GM12878 (cell line): ENCODE measurements at regions not wholly inside any gene's neighbourhood (a gene's known extent, or its start where the extent isn't known, plus 50 kb on each side); places are given as distances from the start of the nearest gene placed in this dataset.

Source experiments
- ATAC-seq: fragments of 200-7000 bp; cut with Tn5 transposase; 3 replicates; pipeline ENCODE4 v1.9.1; 2020; ENCODE audit warnings: mild to moderate bottlenecking, moderate library complexity
- BruUV-seq: library from RNA; stranded (reverse); fragments of 400-500 nt; replicated peaks from 2 replicates; lab custom pipeline; 2021; lab: Mats Ljungman, UMichigan
- CTCF ChIA-PET: fragments of 300-600 bp; sonication (Branson Sonifier 250); formaldehyde crosslinking; extraction: SDS; loops from one replicate; lab custom pipeline; 2021; ENCODE audit warnings: inconsistent platforms; lab: Yijun Ruan, JAX
- POLR2A ChIA-PET: fragments of 350-600 bp; formaldehyde crosslinking; extraction: SDS; loops from one replicate; lab custom pipeline; 2021; ENCODE audit warnings: inconsistent platforms; lab: Charles Lee
- RAD21 ChIA-PET: fragments of 300-600 bp; sonication (Branson Sonifier 250); formaldehyde crosslinking; loops from one replicate; lab custom pipeline; 2023; ENCODE audit warnings: antibody characterized with exemption; ENCODE audit not compliant: unreplicated experiment; lab: Charles Lee
- SMC1A ChIA-PET: fragments of 300-600 bp; sonication (Branson Sonifier 250); formaldehyde crosslinking; loops from one replicate; lab custom pipeline; 2023; ENCODE audit not compliant: unreplicated experiment, uncharacterized antibody; lab: Charles Lee
- DNase-seq: peaks from one replicate; pipeline ENCODE4 v3.0.0-alpha.2; 2011; ENCODE audit warnings: low read depth, low spot score
- FAIRE-seq: peaks from 3 replicates; lab custom pipeline; 2011; peaks lifted over from hg19 to GRCh38; lab: Jason Lieb, UNC
- H2AFZ ChIP-seq: 2 replicates; pipeline ENCODE4 v1.6.0; 2011; ENCODE audit warnings: low read depth, low read length, control low read depth; ENCODE audit not compliant: control insufficient read depth
- H3K27ac ChIP-seq: 2 replicates; pipeline ENCODE4 v1.5.1; 2011; ENCODE audit warnings: control low read depth; ENCODE audit not compliant: control insufficient read depth, insufficient read depth
- H3K27me3 ChIP-seq, 2 experiments: replicated peaks in 1 of 2; 2 replicates each; pipeline versions ENCODE4 v1.6.0 to v1.6.1; 2011; ENCODE audit warnings: low read length in 1 of 2; ENCODE audit not compliant: control insufficient read depth in 2 of 2, insufficient read depth in 2 of 2
- H3K36me3 ChIP-seq, 2 experiments: 2 replicates each; pipeline ENCODE4 v1.5.1; 2011; ENCODE audit warnings: low read length in 1 of 2; ENCODE audit not compliant: control insufficient read depth in 2 of 2, insufficient read depth in 2 of 2
- H3K4me1 ChIP-seq: 2 replicates; pipeline ENCODE4 v1.6.1; 2011; ENCODE audit warnings: mild to moderate bottlenecking, low read length, moderate library complexity, mixed read lengths; ENCODE audit not compliant: control insufficient read depth, insufficient read depth
- H3K4me2 ChIP-seq: 2 replicates; pipeline ENCODE4 v1.6.0; 2011; ENCODE audit warnings: control low read depth; ENCODE audit not compliant: control insufficient read depth, insufficient read depth
- H3K4me3 ChIP-seq: fragments of 200-600 bp; sonication (generic); 2 replicates; pipeline ENCODE4 v1.5.1; 2016
- H3K79me2 ChIP-seq: 2 replicates; pipeline ENCODE4 v1.6.0; 2011; ENCODE audit warnings: low read length; ENCODE audit not compliant: control insufficient read depth, insufficient read depth
- H3K9ac ChIP-seq: 2 replicates; pipeline ENCODE4 v1.8.0; 2011; ENCODE audit warnings: low read length, control low read depth, mixed read lengths; ENCODE audit not compliant: control insufficient read depth, insufficient read depth
- H3K9me3 ChIP-seq: replicated peaks from 3 replicates; pipeline ENCODE4 v1.5.1; 2011; ENCODE audit warnings: mild to moderate bottlenecking, low read length; ENCODE audit not compliant: control insufficient read depth, insufficient read depth
- H4K20me1 ChIP-seq: 2 replicates; pipeline ENCODE4 v1.6.0; 2011; ENCODE audit not compliant: control insufficient read depth, insufficient read depth
- CUX1 ChIP-seq: IDR thresholded peaks from 2 replicates; pipeline ENCODE4 v1.6.1; 2012; ENCODE audit warnings: improper control_type of control experiment, low read depth, low read length; ENCODE audit not compliant: insufficient replicate concordance
- DPF2 ChIP-seq: fragments of 450-650 bp; IDR thresholded peaks from 2 replicates; pipeline ENCODE4 v1.6.1; 2017; ENCODE audit warnings: mild to moderate bottlenecking
- GATAD2B ChIP-seq: fragments of 450-650 bp; conservative IDR thresholded peaks from 2 replicates; pipeline ENCODE4 v1.6.1; 2017; ENCODE audit warnings: low read depth, mild to moderate bottlenecking, moderate library complexity
- IKZF2 ChIP-seq, 2 experiments: fragments of 450-650 bp; IDR thresholded peaks; 2 replicates each; pipeline ENCODE4 v1.6.1; 2017; ENCODE audit warnings: mild to moderate bottlenecking in 2 of 2, moderate library complexity in 2 of 2
- IRF3 ChIP-seq: fragments of 450-650 bp; IDR thresholded peaks from 2 replicates; pipeline ENCODE4 v1.6.1; 2014; ENCODE audit warnings: mild to moderate bottlenecking
- MEF2B ChIP-seq: fragments of 450-650 bp; IDR thresholded peaks from 2 replicates; pipeline ENCODE4 v1.6.1; 2018; ENCODE audit warnings: mild to moderate bottlenecking, moderate library complexity; ENCODE audit not compliant: partially characterized antibody, poor library complexity, severe bottlenecking
- POU2F2 ChIP-seq: IDR thresholded peaks from 3 replicates; pipeline ENCODE4 v1.6.1; 2011; ENCODE audit warnings: low read depth, mild to moderate bottlenecking, low read length, borderline replicate concordance
- RFX5 ChIP-seq: IDR thresholded peaks from 2 replicates; pipeline ENCODE4 v1.6.1; 2011; ENCODE audit warnings: low read depth, low read length, improper control_type of control experiment
- SKIL ChIP-seq: fragments of 450-650 bp; IDR thresholded peaks from 2 replicates; pipeline ENCODE4 v1.6.1; 2017; ENCODE audit warnings: mild to moderate bottlenecking, low read depth, inconsistent platforms; ENCODE audit not compliant: poor library complexity, severe bottlenecking
- SREBF2 ChIP-seq: IDR thresholded peaks from 2 replicates; pipeline ENCODE4 v1.6.1; 2012; ENCODE audit warnings: mild to moderate bottlenecking, low read length
- ZNF24 ChIP-seq: fragments of 450-650 bp; IDR thresholded peaks from 2 replicates; pipeline ENCODE4 v1.6.1; 2017; ENCODE audit warnings: antibody characterized with exemption, mild to moderate bottlenecking
- WGBS: methylation state at CpG from one replicate; pipeline ENCODE4 v1.1.6; 2016; ENCODE audit warnings: low lambda C conversion rate; ENCODE audit not compliant: insufficient replicate concordance, insufficient coverage; ENCODE audit errors: missing lambda C conversion rate; 5-methylcytosine and 5-hydroxymethylcytosine counted together
- in situ Hi-C: fragments of 300-500 bp; cut with MboI; formaldehyde crosslinking; loops from 9 replicates; pipeline ENCODE4 v1.14.3; 2018; ENCODE audit warnings: mixed read lengths
- intact Hi-C: fragments of 100-400 bp; cut with micrococcal nuclease; formaldehyde crosslinking; loops from one replicate; pipeline ENCODE4 v1.14.2; 2022; ENCODE audit not compliant: unreplicated experiment

GRCh38 chr12:24266982-24267381 lies 317.5 kb upstream of the SOX5 start:
- no peaks in the 10 kb centered on the region for H3K27me3 ChIP-seq
- ChIA-PET CTCF (no interaction called here), POLR2A (no interaction called here), SMC1A (no interaction called here), RAD21 (no interaction called here)
- no peak overlapping the region for H3K4me2 ChIP-seq
- no peaks in the 10 kb centered on the region for H3K4me1 ChIP-seq
- H3K9ac ChIP-seq = no peak overlapping the region
- 2% methylated on average over 2 of the region's 2 CpGs for WGBS
- no peak for TF ChIP-seq ZNF24
- TF ChIP-seq IKZF2 (IDR thresholded peaks at IDR 0.05) = no peak
- no peak for TF ChIP-seq MEF2B
- no peak for TF ChIP-seq SREBF2
- no peak for TF ChIP-seq IRF3
- TF ChIP-seq DPF2 = no peak
- no peak for TF ChIP-seq CUX1
- no peak for TF ChIP-seq POU2F2
- TF ChIP-seq RFX5 = no peak
- no peak for TF ChIP-seq GATAD2B
- TF ChIP-seq SKIL = no peak
- no peaks in the 10 kb centered on the region for H3K79me2 ChIP-seq
- H2AFZ ChIP-seq = no peak overlapping the region
- no peaks in the 10 kb centered on the region for H3K36me3 ChIP-seq
- H3K27ac ChIP-seq = no peak overlapping the region
- in situ Hi-C loops (no loop called here), intact Hi-C loops (no loop called here)
- H4K20me1 ChIP-seq = no peaks in the 10 kb centered on the region
- H3K4me3 ChIP-seq = no peak overlapping the region
- H3K9me3 ChIP-seq = no peaks in the 10 kb centered on the region
- FAIRE-seq (no peak), ATAC-seq (no peak), DNase-seq (no peak)
- no TSS peak for BruUV-seq
